ENCODE measurements at regions not wholly inside any gene's neighbourhood (a gene's known extent, or its start where the extent isn't known, plus 50 kb on each side); places are given as distances from the start of the nearest gene placed in this dataset.

- no peak for DNase-seq
Observed at GRCh38 chr17:79273660-79274059, 199.0 kb downstream of the ENGASE start.

GRCh38 chr17:79272666-79273219 is 198.1 kb downstream of the ENGASE start:
- no peak for DNase-seq

GRCh38 chr17:79272220-79272619 is 197.6 kb downstream of the ENGASE start:
- no peak for DNase-seq

GRCh38 chr17:79269620-79270019 is 195.0 kb downstream of the ENGASE start:
- DNase-seq = no peak

GRCh38 chr17:79263191-79263590 is 188.6 kb downstream of the ENGASE start:
- DNase-seq = no peak

GRCh38 chr17:79262624-79263023 is 188.0 kb downstream of the ENGASE start:
- DNase-seq = no peak

- DNase-seq = no peak
Observed at GRCh38 chr17:79261355-79262072, 186.9 kb downstream of the ENGASE start.

- DNase-seq = no peak
Observed at GRCh38 chr17:79258843-79259242, 184.2 kb downstream of the ENGASE start.

GRCh38 chr17:79258041-79258440 is 183.4 kb downstream of the ENGASE start:
- DNase-seq = no peak

GRCh38 chr17:79255926-79256585 is 181.4 kb downstream of the ENGASE start:
- DNase-seq = no peak

GRCh38 chr17:79255456-79255855 is 180.8 kb downstream of the ENGASE start:
- DNase-seq = no peak

GRCh38 chr17:79255046-79255445 is 180.4 kb downstream of the ENGASE start:
- DNase-seq = no peak

- no peak for DNase-seq
Observed at GRCh38 chr17:79252886-79253285, 178.3 kb downstream of the ENGASE start.

- DNase-seq = no peak
Observed at GRCh38 chr17:79251824-79252223, 177.2 kb downstream of the ENGASE start.

- no peak for DNase-seq
Observed at GRCh38 chr17:79249929-79250521, 175.4 kb downstream of the ENGASE start.

- no peak for DNase-seq
Observed at GRCh38 chr17:79248843-79249493, 174.3 kb downstream of the ENGASE start.

- DNase-seq = no peak
Observed at GRCh38 chr17:79246225-79247190, 171.9 kb downstream of the ENGASE start.

- DNase-seq = no peak
Observed at GRCh38 chr17:79244665-79245064, 170.0 kb downstream of the ENGASE start.

- DNase-seq = no peak
Observed at GRCh38 chr17:79243996-79244395, 169.4 kb downstream of the ENGASE start.

GRCh38 chr17:79243603-79243990 is 169.0 kb downstream of the ENGASE start:
- no peak for DNase-seq

GRCh38 chr17:79242873-79243602 is 168.4 kb downstream of the ENGASE start:
- no peak for DNase-seq
